T-helper 2 cell treated with Interferon-gamma antibody and Interleukin-4, amounts not matched to agents 100 ng/mL and 5 ng/mL, for 36 hours (primary cell): ENCODE measurements at regions not wholly inside any gene's neighbourhood (a gene's known extent, or its start where the extent isn't known, plus 50 kb on each side); places are given as distances from the start of the nearest gene placed in this dataset.
"Not testable (repeated sequence)": the region's sequence is repeated elsewhere in the genome, so short reads cannot be mapped to it uniquely, and the experiment has no call there.

Experiments
- intact Hi-C: fragments of 100-400 bp; cut with micrococcal nuclease; formaldehyde crosslinking; loops from one replicate; pipeline ENCODE4 v1.15.1; 2023

GRCh38 chr21:25175938-25176337, 431.3 kb downstream of the MRPL39 start:
- intact Hi-C loops = no loop called here

GRCh38 chr21:25171438-25171837, 435.8 kb downstream of the MRPL39 start:
- intact Hi-C loops = no loop called here

GRCh38 chr21:25170681-25171080, 436.6 kb downstream of the MRPL39 start:
- intact Hi-C loops = no loop called here

GRCh38 chr21:25169370-25169769, 437.9 kb downstream of the MRPL39 start:
- intact Hi-C loops = no loop called here

GRCh38 chr21:25166904-25167303, 440.4 kb downstream of the MRPL39 start:
- intact Hi-C loops = not testable (repeated sequence)

GRCh38 chr21:25161571-25161970, 445.7 kb downstream of the MRPL39 start:
- intact Hi-C loops = no loop called here

GRCh38 chr21:25155020-25155419, 452.3 kb downstream of the MRPL39 start:
- intact Hi-C loops = not testable (repeated sequence)

GRCh38 chr21:25149022-25149421, 458.3 kb downstream of the MRPL39 start:
- intact Hi-C loops = no loop called here

GRCh38 chr21:25139414-25139813, 467.9 kb downstream of the MRPL39 start:
- intact Hi-C loops = no loop called here

- intact Hi-C loops = no loop called here
Measured at GRCh38 chr21:25133939-25134338, 473.3 kb downstream of the MRPL39 start.

GRCh38 chr21:25127811-25128210, 479.5 kb downstream of the MRPL39 start:
- intact Hi-C loops = no loop called here

GRCh38 chr21:25127007-25127406, 480.3 kb downstream of the MRPL39 start:
- intact Hi-C loops = no loop called here

- intact Hi-C loops = no loop called here
Measured at GRCh38 chr21:25126564-25126963, 480.7 kb downstream of the MRPL39 start.

- intact Hi-C loops = no loop called here
Measured at GRCh38 chr21:25118648-25119047, 488.6 kb downstream of the MRPL39 start.

- intact Hi-C loops = no loop called here
Measured at GRCh38 chr21:25115021-25115420, 492.3 kb downstream of the MRPL39 start.

GRCh38 chr21:25107708-25108107, 499.6 kb downstream of the MRPL39 start:
- intact Hi-C loops = no loop called here

- intact Hi-C loops = no loop called here
Measured at GRCh38 chr21:25103500-25104207, 503.6 kb downstream of the MRPL39 start.

- intact Hi-C loops = no loop called here
Measured at GRCh38 chr21:25097648-25098047, 509.6 kb downstream of the MRPL39 start.

- intact Hi-C loops = no loop called here
Measured at GRCh38 chr21:25094695-25095094, 512.6 kb downstream of the MRPL39 start.

- intact Hi-C loops = no loop called here
Measured at GRCh38 chr21:25092441-25093011, 514.8 kb downstream of the MRPL39 start.

- intact Hi-C loops = no loop called here
Measured at GRCh38 chr21:25081096-25081495, 526.2 kb downstream of the MRPL39 start.

GRCh38 chr21:25080661-25081060, 526.6 kb downstream of the MRPL39 start:
- intact Hi-C loops = no loop called here

- intact Hi-C loops = no loop called here
Measured at GRCh38 chr21:25080141-25080540, 527.1 kb downstream of the MRPL39 start.
